IMR-90 (cell line): ENCODE measurements at regions not wholly inside any gene's neighbourhood (a gene's known extent, or its start where the extent isn't known, plus 50 kb on each side); places are given as distances from the start of the nearest gene placed in this dataset.
A peak's percentile ranks its signal among the peaks of the same experiment; 100 is the strongest.

Source experiments
- ATAC-seq: fragments of 200-7000 bp; cut with Tn5 transposase; 2 replicates; pipeline ENCODE4 v1.9.1; 2020; ENCODE audit warnings: low read depth, mild to moderate bottlenecking, moderate library complexity
- BruUV-seq: library from RNA; stranded (reverse); fragments of 400-500 nt; replicated peaks from 2 replicates; lab custom pipeline; 2021; lab: Mats Ljungman, UMichigan
- CTCF ChIA-PET: fragments of 300-600 bp; formaldehyde crosslinking; extraction: SDS; loops from one replicate; lab custom pipeline; 2021; ENCODE audit warnings: antibody characterized with exemption; lab: Yijun Ruan, JAX
- POLR2A ChIA-PET: fragments of 300-600 bp; sonication (Branson Sonifier 250); formaldehyde crosslinking; loops from one replicate; lab custom pipeline; 2022; ENCODE audit warnings: antibody characterized with exemption; ENCODE audit not compliant: unreplicated experiment; lab: Charles Lee
- DNase-seq: peaks from one replicate; pipeline ENCODE4 v3.0.0; 2013
- H2AFZ ChIP-seq: replicated peaks from 2 replicates; pipeline ENCODE3; 2013; ENCODE audit warnings: low read length, mild to moderate bottlenecking; ENCODE audit not compliant: poor library complexity
- H2AK5ac ChIP-seq: 2 replicates; pipeline ENCODE4 v1.6.1; 2013; ENCODE audit warnings: low read depth, low read length, inconsistent platforms
- H2AK9ac ChIP-seq: replicated peaks from 2 replicates; pipeline ENCODE3; 2013; ENCODE audit warnings: mild to moderate bottlenecking, low read depth, low read length, moderate library complexity; ENCODE audit not compliant: poor library complexity
- H2BK120ac ChIP-seq: 2 replicates; pipeline ENCODE4 v1.6.1; 2013; ENCODE audit warnings: low read depth, low read length, inconsistent platforms
- H2BK15ac ChIP-seq: 3 replicates; pipeline ENCODE4 v1.6.1; 2013; ENCODE audit warnings: low read depth, low read length, inconsistent platforms
- H2BK20ac ChIP-seq: 2 replicates; pipeline ENCODE4 v1.6.1; 2013; ENCODE audit warnings: low read depth, mild to moderate bottlenecking, inconsistent platforms, low read length, moderate library complexity
- H2BK5ac ChIP-seq: 2 replicates; pipeline ENCODE4 v1.6.1; 2013; ENCODE audit warnings: mild to moderate bottlenecking, low read depth, low read length, inconsistent platforms; ENCODE audit not compliant: poor library complexity, severe bottlenecking
- H3K14ac ChIP-seq: replicated peaks from 2 replicates; pipeline ENCODE4 v1.6.1; 2013; ENCODE audit warnings: low read depth, low read length, inconsistent platforms
- H3K18ac ChIP-seq: 2 replicates; pipeline ENCODE4 v1.6.1; 2013; ENCODE audit warnings: low read depth, low read length, control low read depth
- H3K23ac ChIP-seq: 2 replicates; pipeline ENCODE4 v1.6.1; 2013; ENCODE audit warnings: low read depth, low read length, inconsistent platforms
- H3K27ac ChIP-seq: 2 replicates; pipeline ENCODE4 v1.5.1; 2013; ENCODE audit warnings: mild to moderate bottlenecking, control low read depth, low read length; ENCODE audit not compliant: insufficient read depth
- H3K27me3 ChIP-seq: 2 replicates; pipeline ENCODE4 v1.6.1; 2013; ENCODE audit warnings: low read length; ENCODE audit not compliant: control insufficient read depth, insufficient read depth
- H3K36me3 ChIP-seq: 2 replicates; pipeline ENCODE4 v1.6.1; 2013; ENCODE audit warnings: low read length, mixed read lengths; ENCODE audit not compliant: control insufficient read depth, insufficient read depth
- H3K4ac ChIP-seq: 2 replicates; pipeline ENCODE4 v1.6.1; 2013; ENCODE audit warnings: low read depth, low read length, inconsistent platforms
- H3K4me1 ChIP-seq: 2 replicates; pipeline ENCODE4 v1.6.1; 2013; ENCODE audit warnings: low read length, mixed read lengths; ENCODE audit not compliant: control insufficient read depth, insufficient read depth
- H3K4me2 ChIP-seq: 2 replicates; pipeline ENCODE4 v1.6.1; 2013; ENCODE audit warnings: low read depth, mild to moderate bottlenecking, control low read depth, low read length, moderate library complexity
- H3K4me3 ChIP-seq: 2 replicates; pipeline ENCODE4 v1.5.1; 2013; ENCODE audit warnings: low read depth, mild to moderate bottlenecking, control low read depth, low read length, moderate library complexity; ENCODE audit not compliant: insufficient read depth
- H3K56ac ChIP-seq: 2 replicates; pipeline ENCODE4 v1.6.1; 2013; ENCODE audit warnings: low read length, inconsistent platforms; ENCODE audit not compliant: insufficient read depth; ENCODE audit errors: extremely low read depth
- H3K79me1 ChIP-seq, 2 experiments: 2 replicates each; pipeline ENCODE4 v1.6.1; 2013; ENCODE audit warnings: low read length in 2 of 2, inconsistent platforms in 1 of 2, low read depth in 1 of 2
- H3K9ac ChIP-seq: 2 replicates; pipeline ENCODE4 v1.6.1; 2013; ENCODE audit warnings: low read depth, low read length, control low read depth
- H3K9me1 ChIP-seq: 2 replicates; pipeline ENCODE4 v1.6.1; 2013; ENCODE audit warnings: low read length, inconsistent platforms; ENCODE audit not compliant: insufficient read depth
- H3K9me3 ChIP-seq: 2 replicates; pipeline ENCODE4 v1.6.1; 2013; ENCODE audit warnings: low read length; ENCODE audit not compliant: control insufficient read depth, insufficient read depth
- H4K20me1 ChIP-seq: 2 replicates; pipeline ENCODE4 v1.6.1; 2013; ENCODE audit warnings: low read length, inconsistent platforms; ENCODE audit not compliant: insufficient read depth
- H4K5ac ChIP-seq: 2 replicates; pipeline ENCODE4 v1.6.1; 2013; ENCODE audit warnings: mild to moderate bottlenecking, low read depth, low read length, control low read depth
- H4K8ac ChIP-seq, 2 experiments: 2 replicates each; pipeline ENCODE4 v1.6.1; 2013; ENCODE audit warnings: low read depth in 2 of 2, low read length in 2 of 2, control low read depth in 1 of 2, inconsistent platforms in 1 of 2
- H4K91ac ChIP-seq: 2 replicates; pipeline ENCODE4 v1.6.1; 2013; ENCODE audit warnings: low read depth, low read length, inconsistent platforms; ENCODE audit not compliant: insufficient read depth
- CEBPB ChIP-seq: IDR thresholded peaks from 2 replicates; pipeline ENCODE4 v1.6.1; 2012; ENCODE audit warnings: low read depth, low read length, improper control_type of control experiment
- MAFK ChIP-seq: IDR thresholded peaks from 2 replicates; pipeline ENCODE4 v1.6.1; 2012; ENCODE audit warnings: low read depth, low read length, improper control_type of control experiment
- MXI1 ChIP-seq: IDR thresholded peaks from 2 replicates; pipeline ENCODE4 v1.6.1; 2012; ENCODE audit warnings: low read depth, mild to moderate bottlenecking, low read length, moderate library complexity, borderline replicate concordance
- RCOR1 ChIP-seq: IDR thresholded peaks from 2 replicates; pipeline ENCODE4 v1.6.1; 2012; ENCODE audit warnings: mild to moderate bottlenecking, low read length, improper control_type of control experiment; ENCODE audit not compliant: insufficient replicate concordance
- WGBS, 2 experiments: methylation state at CpG; one replicate each; pipeline versions ENCODE4 v1.1.5 to v1.1.7; 2013; ENCODE audit warnings: missing lambda C conversion rate in 2 of 2; ENCODE audit not compliant: insufficient read length in 1 of 2; ENCODE audit errors: extremely low coverage in 2 of 2; 5-methylcytosine and 5-hydroxymethylcytosine counted together
- dilution Hi-C: fragments of 300-500 bp; cut with HindIII; formaldehyde crosslinking; loops from one replicate; pipeline ENCODE4 v1.14.3; 2018; ENCODE audit warnings: low sequenced_read_pairs; ENCODE audit not compliant: unreplicated experiment
- in situ Hi-C: fragments of 300-500 bp; cut with MboI; formaldehyde crosslinking; loops from 3 replicates; pipeline ENCODE4 v1.14.3; 2019; ENCODE audit warnings: low sequenced_read_pairs, inconsistent platforms, mixed read lengths
- intact Hi-C: fragments of 100-400 bp; cut with micrococcal nuclease; formaldehyde crosslinking; loops from 2 replicates; pipeline ENCODE4 v1.10.0; 2022

DNA sequence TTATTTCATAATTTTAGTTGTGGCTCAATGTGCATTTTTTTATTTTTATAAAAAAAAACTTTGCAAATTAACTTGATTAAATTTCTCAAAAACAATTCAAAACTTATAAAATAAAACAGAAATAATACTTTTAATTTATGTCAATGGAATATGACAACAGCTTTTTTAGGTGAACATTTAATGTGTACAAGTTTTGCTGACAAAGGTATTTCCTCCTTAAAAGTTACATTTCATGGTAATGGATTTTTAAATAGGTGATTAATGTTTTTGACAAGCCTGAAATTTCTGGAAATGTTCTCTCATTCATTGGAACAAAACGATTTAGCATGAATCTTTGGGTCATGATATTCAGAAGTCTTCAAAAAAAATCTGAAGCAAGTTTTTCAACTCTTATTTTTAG is 1160.0 kb downstream of the HACE1 start:
- Histone ChIP-seq H3K14ac (no peak overlapping the region), H4K5ac (no peak overlapping the region), H2AFZ (no peak overlapping the region), H3K79me1 (no peaks in the 10 kb centered on the region), H2BK5ac (no peak overlapping the region), H3K56ac (no peak overlapping the region), H3K4me2 (no peak overlapping the region), H2AK5ac (no peak overlapping the region), H4K20me1 (no peaks in the 10 kb centered on the region), H3K4me1 (no peaks in the 10 kb centered on the region), H3K18ac (no peak overlapping the region), H3K27ac (no peak overlapping the region), H3K9ac (no peak overlapping the region), H3K4me3 (no peak overlapping the region), H2AK9ac (no peak overlapping the region), H3K23ac (no peak overlapping the region), H2BK15ac (no peak overlapping the region), H4K8ac (no peak overlapping the region), H3K9me3 (peaks cover 3% of the 10 kb centered on the region; the same call in 1 of the 2 replicates), H4K91ac (no peak overlapping the region), H3K36me3 (no peaks in the 10 kb centered on the region), H3K9me1 (no peaks in the 10 kb centered on the region), H2BK120ac (no peak overlapping the region), H2BK20ac (no peak overlapping the region), H3K4ac (no peak overlapping the region), H3K27me3 (no peaks in the 10 kb centered on the region)
- BruUV-seq, result no TSS peak
- in situ Hi-C loops (no loop called here), intact Hi-C loops (no loop called here), dilution Hi-C loops (no loop called here)
- no CpG with 5 or more reads among the region's 1 CpG for WGBS, 2 experiments
- DNase-seq (no peak), ATAC-seq (no peak)
- POLR2A ChIA-PET, result no interaction called here
- no peak for TF ChIP-seq MXI1
- no peak for TF ChIP-seq RCOR1
- peak; percentile 58 for TF ChIP-seq MAFK
- no peak for TF ChIP-seq CEBPB
- CTCF ChIA-PET, result no interaction called here
